Astrocyte (in vitro differentiated cells and primary cell): ENCODE measurements at regions not wholly inside any gene's neighbourhood (a gene's known extent, or its start where the extent isn't known, plus 50 kb on each side); places are given as distances from the start of the nearest gene placed in this dataset.

Source experiments
- EZH2 ChIP-seq: IDR thresholded peaks from 2 replicates; pipeline ENCODE4 v1.6.1; 2012; ENCODE audit warnings: mild to moderate bottlenecking, low read length, inconsistent platforms; ENCODE audit not compliant: insufficient read depth
- TF ChIP-seq, protein P1 (sequence below): IDR thresholded peaks from 2 replicates; pipeline ENCODE4 v1.5.1; 2011; ENCODE audit warnings: low read depth, mild to moderate bottlenecking, inconsistent platforms, low read length, moderate library complexity; ENCODE audit not compliant: insufficient read depth

DNA sequence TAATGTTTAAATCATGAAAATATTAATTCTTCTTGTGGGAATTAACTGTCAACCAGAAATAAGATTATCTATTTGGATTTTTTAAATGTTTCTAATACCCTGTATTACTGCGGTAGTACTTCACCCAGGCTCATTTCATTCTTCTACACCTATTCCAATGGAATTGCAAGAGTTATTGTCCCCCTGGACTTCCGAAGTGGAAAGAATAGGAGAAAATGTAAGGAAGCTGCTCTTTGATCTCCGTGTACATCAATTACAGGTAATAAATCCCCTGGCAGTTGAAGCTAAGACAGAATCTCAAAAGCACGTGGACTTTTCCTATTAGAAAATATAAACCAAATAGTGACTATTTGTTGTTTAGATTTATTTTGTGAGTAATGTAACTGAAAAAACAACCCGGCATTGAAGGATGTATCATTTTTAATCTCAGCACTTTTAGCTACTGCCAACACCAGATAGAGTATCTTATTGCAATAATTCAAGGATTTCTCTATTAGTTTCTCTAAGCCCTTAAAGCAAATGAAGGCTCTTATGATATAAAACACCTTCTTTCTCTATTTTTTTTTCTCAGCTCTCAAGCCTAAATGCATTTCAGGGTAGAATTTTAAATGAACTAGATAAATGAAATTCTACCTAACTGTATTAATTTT is 77.3 kb downstream of the MZT1 start:
- TF ChIP-seq, protein P1, sequence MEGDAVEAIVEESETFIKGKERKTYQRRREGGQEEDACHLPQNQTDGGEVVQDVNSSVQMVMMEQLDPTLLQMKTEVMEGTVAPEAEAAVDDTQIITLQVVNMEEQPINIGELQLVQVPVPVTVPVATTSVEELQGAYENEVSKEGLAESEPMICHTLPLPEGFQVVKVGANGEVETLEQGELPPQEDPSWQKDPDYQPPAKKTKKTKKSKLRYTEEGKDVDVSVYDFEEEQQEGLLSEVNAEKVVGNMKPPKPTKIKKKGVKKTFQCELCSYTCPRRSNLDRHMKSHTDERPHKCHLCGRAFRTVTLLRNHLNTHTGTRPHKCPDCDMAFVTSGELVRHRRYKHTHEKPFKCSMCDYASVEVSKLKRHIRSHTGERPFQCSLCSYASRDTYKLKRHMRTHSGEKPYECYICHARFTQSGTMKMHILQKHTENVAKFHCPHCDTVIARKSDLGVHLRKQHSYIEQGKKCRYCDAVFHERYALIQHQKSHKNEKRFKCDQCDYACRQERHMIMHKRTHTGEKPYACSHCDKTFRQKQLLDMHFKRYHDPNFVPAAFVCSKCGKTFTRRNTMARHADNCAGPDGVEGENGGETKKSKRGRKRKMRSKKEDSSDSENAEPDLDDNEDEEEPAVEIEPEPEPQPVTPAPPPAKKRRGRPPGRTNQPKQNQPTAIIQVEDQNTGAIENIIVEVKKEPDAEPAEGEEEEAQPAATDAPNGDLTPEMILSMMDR: no peak
- no peak for TF ChIP-seq EZH2
